ENCODE measurements at regions not wholly inside any gene's neighbourhood (a gene's known extent, or its start where the extent isn't known, plus 50 kb on each side); places are given as distances from the start of the nearest gene placed in this dataset.

DNA sequence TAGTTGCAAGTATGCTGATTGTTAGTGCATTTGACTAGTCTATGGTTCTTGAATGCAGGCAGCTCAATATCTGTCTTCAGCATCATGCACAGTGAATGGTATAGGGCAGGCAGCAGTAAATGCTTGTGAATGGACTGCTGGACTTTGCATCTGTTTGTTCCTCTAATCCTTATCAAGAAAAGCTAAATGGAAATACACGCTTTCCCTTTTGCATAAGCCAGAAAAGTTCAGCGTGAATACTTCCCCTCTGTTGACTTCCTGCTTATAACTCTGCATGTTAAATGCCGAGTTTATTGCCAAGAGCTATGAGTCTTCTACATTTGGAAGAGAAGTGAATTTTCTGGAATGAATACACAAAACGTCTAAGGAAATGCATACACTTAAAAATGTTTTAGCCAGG is 127.9 kb upstream of the CPHXL start (continued):
- TF ChIP-seq HNF4A (CRISPR knock-in tag; IDR thresholded peaks at IDR 0.05) (peak; percentile 74), KIAA2018 (CRISPR knock-in tag; IDR thresholded peaks at IDR 0.05; ENCODE audit: borderline replicate concordance) (no peak), PAXIP1 (CRISPR knock-in tag; conservative IDR thresholded peaks at IDR 0.05) (0 out of 2 replicates have a peak, but pooled peaks have one; percentile 34), MIXL1 (CRISPR knock-in tag; IDR thresholded peaks at IDR 0.05) (0 out of 2 replicates have a peak, but pooled peaks have one; percentile 29), FOXA3 (CRISPR knock-in tag; IDR thresholded peaks at IDR 0.05) (no peak), MED1 (CRISPR knock-in tag; IDR thresholded peaks at IDR 0.05) (0 out of 2 replicates have a peak, but pooled peaks have one; percentile 28), FOXP4 (CRISPR knock-in tag; IDR thresholded peaks at IDR 0.05) (peak; percentile 22; the same call in 1 of the 2 replicates)

All from HepG2 (cell line).